Peyer's patch (tissue), 4 donors: ENCODE measurements at regions not wholly inside any gene's neighbourhood (a gene's known extent, or its start where the extent isn't known, plus 50 kb on each side); places are given as distances from the start of the nearest gene placed in this dataset.

Source experiments
- POLR2A ChIP-seq, 2 donors: fragments of 450-650 bp; IDR thresholded peaks; one replicate each; pipeline ENCODE4 v1.5.1; 2017; ENCODE audit warnings: antibody characterized with exemption in 2 of 2, mild to moderate bottlenecking in 2 of 2, moderate library complexity in 2 of 2
- TF ChIP-seq, protein P1 (sequence below), 6 experiments: fragments of 450-650 bp in 4 of 6; fragments of 200-600 bp in 2 of 6; sonication (generic) in 1 of 6; IDR thresholded peaks; one replicate each; pipeline ENCODE4 v1.5.1; 2017 to 2019; ENCODE audit warnings: antibody characterized with exemption in 6 of 6, mild to moderate bottlenecking in 3 of 6, moderate library complexity in 1 of 6

DNA sequence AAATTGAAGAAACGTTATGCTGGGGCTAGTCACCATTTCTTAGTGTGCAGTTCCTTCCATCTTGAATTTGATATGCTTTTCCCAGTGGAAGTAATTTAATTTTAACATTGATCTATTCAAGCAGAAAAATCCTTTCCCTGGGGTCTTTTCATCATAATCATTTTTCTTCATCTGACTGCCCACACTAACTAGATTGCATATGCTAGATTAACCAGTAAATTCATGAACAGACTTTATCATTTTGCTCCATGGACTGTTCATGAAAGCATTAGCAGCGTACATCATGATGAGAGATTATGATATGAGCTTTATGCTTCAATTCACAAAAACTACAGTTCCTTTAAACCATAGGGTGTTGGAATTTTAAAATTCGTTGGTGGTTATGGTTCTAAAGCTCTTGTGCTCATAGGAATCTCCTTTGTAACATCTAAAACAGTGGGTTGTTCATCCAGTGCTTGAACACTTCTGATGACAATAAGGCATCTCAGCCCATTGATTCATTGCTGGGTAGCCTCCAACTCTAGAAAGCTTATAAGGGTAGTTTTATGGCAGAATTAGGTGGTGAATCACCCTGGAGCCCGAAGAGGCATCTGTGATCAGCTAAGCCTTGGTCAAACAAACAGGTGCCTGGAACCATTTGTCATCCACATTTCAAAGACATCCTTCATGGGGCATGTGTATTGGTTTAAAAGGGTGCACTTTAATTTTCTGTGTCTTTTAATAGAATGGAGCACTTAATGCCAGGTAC, 77.2 kb upstream of the NDUFV2 start:
- no peak for TF ChIP-seq POLR2A (IDR thresholded peaks at IDR 0.05)
- TF ChIP-seq, protein P1, sequence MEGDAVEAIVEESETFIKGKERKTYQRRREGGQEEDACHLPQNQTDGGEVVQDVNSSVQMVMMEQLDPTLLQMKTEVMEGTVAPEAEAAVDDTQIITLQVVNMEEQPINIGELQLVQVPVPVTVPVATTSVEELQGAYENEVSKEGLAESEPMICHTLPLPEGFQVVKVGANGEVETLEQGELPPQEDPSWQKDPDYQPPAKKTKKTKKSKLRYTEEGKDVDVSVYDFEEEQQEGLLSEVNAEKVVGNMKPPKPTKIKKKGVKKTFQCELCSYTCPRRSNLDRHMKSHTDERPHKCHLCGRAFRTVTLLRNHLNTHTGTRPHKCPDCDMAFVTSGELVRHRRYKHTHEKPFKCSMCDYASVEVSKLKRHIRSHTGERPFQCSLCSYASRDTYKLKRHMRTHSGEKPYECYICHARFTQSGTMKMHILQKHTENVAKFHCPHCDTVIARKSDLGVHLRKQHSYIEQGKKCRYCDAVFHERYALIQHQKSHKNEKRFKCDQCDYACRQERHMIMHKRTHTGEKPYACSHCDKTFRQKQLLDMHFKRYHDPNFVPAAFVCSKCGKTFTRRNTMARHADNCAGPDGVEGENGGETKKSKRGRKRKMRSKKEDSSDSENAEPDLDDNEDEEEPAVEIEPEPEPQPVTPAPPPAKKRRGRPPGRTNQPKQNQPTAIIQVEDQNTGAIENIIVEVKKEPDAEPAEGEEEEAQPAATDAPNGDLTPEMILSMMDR (IDR thresholded peaks at IDR 0.05), result no peak
